ENCODE measurements at regions not wholly inside any gene's neighbourhood (a gene's known extent, or its start where the extent isn't known, plus 50 kb on each side); places are given as distances from the start of the nearest gene placed in this dataset.

- Histone ChIP-seq H3K36me3 (ENCODE audit: control insufficient read depth in 2 of 2, insufficient read depth in 1 of 2, low read length in 2 of 2) (no peaks in the 10 kb centered on the region), H3K27ac (ENCODE audit: extremely low read depth, low read depth, low read length) (no peak overlapping the region), H3K9me3 (ENCODE audit: control insufficient read depth, insufficient read depth, low read depth, low read length) (no peaks in the 10 kb centered on the region), H3K4me1 (ENCODE audit: control insufficient read depth, insufficient read depth, low read length) (no peaks in the 10 kb centered on the region), H3K4me3 (ENCODE audit: low read depth, low read length) (no peak overlapping the region)
- TF ChIP-seq HOXD13 (CRISPR knock-in tag; IDR thresholded peaks at IDR 0.05; ENCODE audit: borderline replicate concordance) = no peak
- no peak for TF ChIP-seq ZNF701 (tag by site-specific recombination; IDR thresholded peaks at IDR 0.05)
- TF ChIP-seq SP3 (tag by site-specific recombination; IDR thresholded peaks at IDR 0.05) = no peak
- no peak for TF ChIP-seq BCL11B (tag by site-specific recombination; IDR thresholded peaks at IDR 0.05; ENCODE audit: low read depth)
- TF ChIP-seq ZNF521 (tag by site-specific recombination; IDR thresholded peaks at IDR 0.05) = no peak
- no peak for TF ChIP-seq ZNF140 (tag by site-specific recombination; IDR thresholded peaks at IDR 0.05)
- TF ChIP-seq ZNF169 (tag by site-specific recombination; IDR thresholded peaks at IDR 0.05) = no peak
- TF ChIP-seq, protein P1, sequence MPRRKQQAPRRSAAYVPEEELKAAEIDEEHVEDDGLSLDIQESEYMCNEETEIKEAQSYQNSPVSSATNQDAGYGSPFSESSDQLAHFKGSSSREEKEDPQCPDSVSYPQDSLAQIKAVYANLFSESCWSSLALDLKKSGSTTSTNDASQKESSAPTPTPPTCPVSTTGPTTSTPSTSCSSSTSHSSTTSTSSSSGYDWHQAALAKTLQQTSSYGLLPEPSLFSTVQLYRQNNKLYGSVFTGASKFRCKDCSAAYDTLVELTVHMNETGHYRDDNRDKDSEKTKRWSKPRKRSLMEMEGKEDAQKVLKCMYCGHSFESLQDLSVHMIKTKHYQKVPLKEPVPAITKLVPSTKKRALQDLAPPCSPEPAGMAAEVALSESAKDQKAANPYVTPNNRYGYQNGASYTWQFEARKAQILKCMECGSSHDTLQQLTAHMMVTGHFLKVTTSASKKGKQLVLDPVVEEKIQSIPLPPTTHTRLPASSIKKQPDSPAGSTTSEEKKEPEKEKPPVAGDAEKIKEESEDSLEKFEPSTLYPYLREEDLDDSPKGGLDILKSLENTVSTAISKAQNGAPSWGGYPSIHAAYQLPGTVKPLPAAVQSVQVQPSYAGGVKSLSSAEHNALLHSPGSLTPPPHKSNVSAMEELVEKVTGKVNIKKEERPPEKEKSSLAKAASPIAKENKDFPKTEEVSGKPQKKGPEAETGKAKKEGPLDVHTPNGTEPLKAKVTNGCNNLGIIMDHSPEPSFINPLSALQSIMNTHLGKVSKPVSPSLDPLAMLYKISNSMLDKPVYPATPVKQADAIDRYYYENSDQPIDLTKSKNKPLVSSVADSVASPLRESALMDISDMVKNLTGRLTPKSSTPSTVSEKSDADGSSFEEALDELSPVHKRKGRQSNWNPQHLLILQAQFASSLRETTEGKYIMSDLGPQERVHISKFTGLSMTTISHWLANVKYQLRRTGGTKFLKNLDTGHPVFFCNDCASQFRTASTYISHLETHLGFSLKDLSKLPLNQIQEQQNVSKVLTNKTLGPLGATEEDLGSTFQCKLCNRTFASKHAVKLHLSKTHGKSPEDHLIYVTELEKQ (tag by site-specific recombination; IDR thresholded peaks at IDR 0.05; ENCODE audit: borderline replicate concordance) = no peak
- no peak for TF ChIP-seq SETDB1 (IDR thresholded peaks at IDR 0.05; ENCODE audit: insufficient read length, low read length)
- TF ChIP-seq CTCF (tag by site-specific recombination; IDR thresholded peaks at IDR 0.05) = no peak
- no peak for TF ChIP-seq KLF9 (tag by site-specific recombination; IDR thresholded peaks at IDR 0.05; ENCODE audit: low read depth)
- no peak for TF ChIP-seq ZNF677 (tag by site-specific recombination; IDR thresholded peaks at IDR 0.05)
- CTCF ChIA-PET = no interaction called here
- POLR2A ChIA-PET = no interaction called here
Measured at GRCh38 chr13:106675311-106675710, 107.4 kb upstream of the ARGLU1 start.

DNA sequence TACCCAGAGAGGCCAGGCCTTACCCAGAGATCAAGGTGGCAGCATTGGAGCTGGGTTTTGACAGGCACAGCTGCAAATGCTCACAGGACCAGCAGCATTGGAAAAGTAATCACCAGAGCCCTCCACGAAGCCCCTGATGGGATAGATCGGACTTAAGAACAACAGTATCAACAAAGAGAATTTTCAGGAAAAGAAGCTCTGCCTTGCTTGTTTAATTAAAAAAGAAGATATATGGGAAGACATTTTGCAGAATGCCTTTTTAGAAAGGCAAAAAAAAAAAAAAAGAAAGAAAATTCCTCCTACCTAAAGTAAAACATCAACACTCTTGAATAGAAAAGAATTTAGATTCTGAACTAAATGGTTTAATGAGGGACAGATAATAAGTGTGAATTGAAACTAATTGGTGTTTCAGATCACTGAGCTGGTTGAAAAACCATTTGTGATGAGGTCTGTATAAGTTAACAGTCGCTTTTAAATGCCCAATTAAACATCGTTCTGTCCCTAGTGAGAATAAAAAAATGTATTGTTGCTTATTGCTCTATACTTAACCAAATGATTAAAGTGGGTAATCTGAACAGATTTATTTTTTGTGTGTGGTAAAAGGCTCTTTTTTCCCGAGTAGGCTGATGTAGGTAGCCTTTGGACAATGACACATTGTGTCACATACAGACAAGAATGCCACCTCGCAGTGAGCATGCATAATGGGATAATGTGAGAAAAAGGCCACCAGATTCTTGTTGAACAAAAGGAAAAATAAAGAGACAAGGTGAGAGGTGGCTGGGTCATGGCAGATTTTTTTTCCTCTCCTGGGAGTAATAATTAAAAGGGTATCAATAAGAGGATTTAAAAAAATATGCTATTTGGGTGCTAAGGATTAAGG lies 93.0 kb upstream of the ARGLU1 start:
- POLR2A ChIA-PET = no interaction called here
- CTCF ChIA-PET = no interaction called here
- Histone ChIP-seq H3K4me3 (ENCODE audit: low read depth, low read length) (no peak overlapping the region), H3K36me3 (ENCODE audit: control insufficient read depth in 2 of 2, insufficient read depth in 1 of 2, low read length in 2 of 2) (no peaks in the 10 kb centered on the region), H3K9me3 (ENCODE audit: control insufficient read depth, insufficient read depth, low read depth, low read length) (no peaks in the 10 kb centered on the region), H3K27ac (ENCODE audit: extremely low read depth, low read depth, low read length) (no peak overlapping the region), H3K4me1 (ENCODE audit: control insufficient read depth, insufficient read depth, low read length) (no peaks in the 10 kb centered on the region)
- TF ChIP-seq ZNF626 (tag by site-specific recombination; IDR thresholded peaks at IDR 0.05) = no peak
- no peak for TF ChIP-seq GLI4 (tag by site-specific recombination; IDR thresholded peaks at IDR 0.05)
- no peak for TF ChIP-seq ZNF76 (tag by site-specific recombination; IDR thresholded peaks at IDR 0.05; ENCODE audit: borderline replicate concordance, low read depth)
- TF ChIP-seq ZNF138 (tag by site-specific recombination; IDR thresholded peaks at IDR 0.05; ENCODE audit: borderline replicate concordance) = no peak
- TF ChIP-seq ZNF223 (tag by site-specific recombination; IDR thresholded peaks at IDR 0.05) = no peak
- TF ChIP-seq, protein P2, sequence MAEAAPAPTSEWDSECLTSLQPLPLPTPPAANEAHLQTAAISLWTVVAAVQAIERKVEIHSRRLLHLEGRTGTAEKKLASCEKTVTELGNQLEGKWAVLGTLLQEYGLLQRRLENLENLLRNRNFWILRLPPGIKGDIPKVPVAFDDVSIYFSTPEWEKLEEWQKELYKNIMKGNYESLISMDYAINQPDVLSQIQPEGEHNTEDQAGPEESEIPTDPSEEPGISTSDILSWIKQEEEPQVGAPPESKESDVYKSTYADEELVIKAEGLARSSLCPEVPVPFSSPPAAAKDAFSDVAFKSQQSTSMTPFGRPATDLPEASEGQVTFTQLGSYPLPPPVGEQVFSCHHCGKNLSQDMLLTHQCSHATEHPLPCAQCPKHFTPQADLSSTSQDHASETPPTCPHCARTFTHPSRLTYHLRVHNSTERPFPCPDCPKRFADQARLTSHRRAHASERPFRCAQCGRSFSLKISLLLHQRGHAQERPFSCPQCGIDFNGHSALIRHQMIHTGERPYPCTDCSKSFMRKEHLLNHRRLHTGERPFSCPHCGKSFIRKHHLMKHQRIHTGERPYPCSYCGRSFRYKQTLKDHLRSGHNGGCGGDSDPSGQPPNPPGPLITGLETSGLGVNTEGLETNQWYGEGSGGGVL (tag by site-specific recombination; IDR thresholded peaks at IDR 0.05) = no peak
- TF ChIP-seq ZNF776 (tag by site-specific recombination; IDR thresholded peaks at IDR 0.05; ENCODE audit: borderline replicate concordance) = no peak
- no peak for TF ChIP-seq ZNF549 (tag by site-specific recombination; IDR thresholded peaks at IDR 0.05)
- no peak for TF ChIP-seq ZNF514 (tag by site-specific recombination; IDR thresholded peaks at IDR 0.05)
- TF ChIP-seq ZNF423 (tag by site-specific recombination; IDR thresholded peaks at IDR 0.05) = no peak
- no peak for TF ChIP-seq ZNF645 (tag by site-specific recombination; IDR thresholded peaks at IDR 0.05)
- TF ChIP-seq ZNF544 (tag by site-specific recombination; IDR thresholded peaks at IDR 0.05) = no peak
- no peak for TF ChIP-seq GFI1B (tag by site-specific recombination; IDR thresholded peaks at IDR 0.05)
- TF ChIP-seq, protein P3, sequence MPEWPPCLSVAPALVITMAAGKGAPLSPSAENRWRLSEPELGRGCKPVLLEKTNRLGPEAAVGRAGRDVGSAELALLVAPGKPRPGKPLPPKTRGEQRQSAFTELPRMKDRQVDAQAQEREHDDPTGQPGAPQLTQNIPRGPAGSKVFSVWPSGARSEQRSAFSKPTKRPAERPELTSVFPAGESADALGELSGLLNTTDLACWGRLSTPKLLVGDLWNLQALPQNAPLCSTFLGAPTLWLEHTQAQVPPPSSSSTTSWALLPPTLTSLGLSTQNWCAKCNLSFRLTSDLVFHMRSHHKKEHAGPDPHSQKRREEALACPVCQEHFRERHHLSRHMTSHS (tag by site-specific recombination; IDR thresholded peaks at IDR 0.05) = no peak
- no peak for TF ChIP-seq ZNF777 (tag by site-specific recombination; IDR thresholded peaks at IDR 0.05; ENCODE audit: borderline replicate concordance)
